ENCODE measurements at regions not wholly inside any gene's neighbourhood (a gene's known extent, or its start where the extent isn't known, plus 50 kb on each side); places are given as distances from the start of the nearest gene placed in this dataset.
"Not testable (repeated sequence)": the region's sequence is repeated elsewhere in the genome, so short reads cannot be mapped to it uniquely, and the experiment has no call there.

GRCh38 chr12:131635012-131635411 is 75.9 kb upstream of the SFSWAP start:
- H3K79me2 ChIP-seq (ENCODE audit: low read length); H4K20me1 ChIP-seq (ENCODE audit: insufficient read depth, low read depth, low read length); H2AFZ ChIP-seq (ENCODE audit: low read length); DNase-seq; H3K27ac ChIP-seq (ENCODE audit: low read length); H3K4me1 ChIP-seq (ENCODE audit: low read length); H3K27me3 ChIP-seq (ENCODE audit: low read length); H3K4me2 ChIP-seq (ENCODE audit: low read depth, low read length, poor library complexity, severe bottlenecking); H3K9ac ChIP-seq (ENCODE audit: low read length); H3K9me3 ChIP-seq (ENCODE audit: low read length); H3K9me2 ChIP-seq (replicated peaks; ENCODE audit: insufficient read depth, low read length); H3K4me3 ChIP-seq (ENCODE audit: low read length); H3K36me3 ChIP-seq (ENCODE audit: insufficient read depth, low read length): not testable (repeated sequence)

GRCh38 chr12:131635491-131636122 is 75.3 kb upstream of the SFSWAP start:
- no peak overlapping the region for H3K4me3 ChIP-seq (ENCODE audit: low read length)
- H3K4me2 ChIP-seq (ENCODE audit: low read depth, low read length, poor library complexity, severe bottlenecking) = no peak overlapping the region
- no peak overlapping the region for H3K9ac ChIP-seq (ENCODE audit: low read length)
- no peaks in the 10 kb centered on the region for H3K79me2 ChIP-seq (ENCODE audit: low read length)
- no peaks in the 10 kb centered on the region for H3K27me3 ChIP-seq (ENCODE audit: low read length)
- no peaks in the 10 kb centered on the region for H3K9me2 ChIP-seq (replicated peaks; ENCODE audit: insufficient read depth, low read length)
- H4K20me1 ChIP-seq (ENCODE audit: insufficient read depth, low read depth, low read length) = no peaks in the 10 kb centered on the region
- no peak overlapping the region for H2AFZ ChIP-seq (ENCODE audit: low read length)
- H3K9me3 ChIP-seq (ENCODE audit: low read length) = no peaks in the 10 kb centered on the region
- H3K4me1 ChIP-seq (ENCODE audit: low read length) = no peaks in the 10 kb centered on the region
- H3K27ac ChIP-seq (ENCODE audit: low read length) = no peak overlapping the region
- DNase-seq = no peak
- no peaks in the 10 kb centered on the region for H3K36me3 ChIP-seq (ENCODE audit: insufficient read depth, low read length)

GRCh38 chr12:131636266-131636665 is 74.6 kb upstream of the SFSWAP start:
- Histone ChIP-seq H3K9me2 (replicated peaks; ENCODE audit: insufficient read depth, low read length) (no peaks in the 10 kb centered on the region), H4K20me1 (ENCODE audit: insufficient read depth, low read depth, low read length) (no peaks in the 10 kb centered on the region), H2AFZ (ENCODE audit: low read length) (no peak overlapping the region), H3K9me3 (ENCODE audit: low read length) (no peaks in the 10 kb centered on the region), H3K27ac (ENCODE audit: low read length) (no peak overlapping the region), H3K36me3 (ENCODE audit: insufficient read depth, low read length) (no peaks in the 10 kb centered on the region), H3K4me2 (ENCODE audit: low read depth, low read length, poor library complexity, severe bottlenecking) (no peak overlapping the region), H3K79me2 (ENCODE audit: low read length) (no peaks in the 10 kb centered on the region), H3K9ac (ENCODE audit: low read length) (no peak overlapping the region), H3K4me1 (ENCODE audit: low read length) (no peaks in the 10 kb centered on the region), H3K27me3 (ENCODE audit: low read length) (no peaks in the 10 kb centered on the region), H3K4me3 (ENCODE audit: low read length) (no peak overlapping the region)
- DNase-seq = no peak

GRCh38 chr12:131636940-131637750 is 73.7 kb upstream of the SFSWAP start:
- H3K4me2 ChIP-seq (ENCODE audit: low read depth, low read length, poor library complexity, severe bottlenecking) = no peak overlapping the region
- H3K4me3 ChIP-seq (ENCODE audit: low read length) = no peak overlapping the region
- H3K27ac ChIP-seq (ENCODE audit: low read length) = no peak overlapping the region
- H4K20me1 ChIP-seq (ENCODE audit: insufficient read depth, low read depth, low read length) = no peaks in the 10 kb centered on the region
- H3K36me3 ChIP-seq (ENCODE audit: insufficient read depth, low read length) = no peaks in the 10 kb centered on the region
- no peak for DNase-seq
- no peaks in the 10 kb centered on the region for H3K9me2 ChIP-seq (replicated peaks; ENCODE audit: insufficient read depth, low read length)
- H3K27me3 ChIP-seq (ENCODE audit: low read length) = no peaks in the 10 kb centered on the region
- no peaks in the 10 kb centered on the region for H3K4me1 ChIP-seq (ENCODE audit: low read length)
- no peaks in the 10 kb centered on the region for H3K9me3 ChIP-seq (ENCODE audit: low read length)
- no peaks in the 10 kb centered on the region for H3K79me2 ChIP-seq (ENCODE audit: low read length)
- no peak overlapping the region for H3K9ac ChIP-seq (ENCODE audit: low read length)
- no peak overlapping the region for H2AFZ ChIP-seq (ENCODE audit: low read length)

GRCh38 chr12:131637986-131638385 is 72.9 kb upstream of the SFSWAP start:
- Histone ChIP-seq H3K36me3 (ENCODE audit: insufficient read depth, low read length) (no peaks in the 10 kb centered on the region), H4K20me1 (ENCODE audit: insufficient read depth, low read depth, low read length) (no peaks in the 10 kb centered on the region), H3K27ac (ENCODE audit: low read length) (no peak overlapping the region), H3K4me3 (ENCODE audit: low read length) (no peak overlapping the region), H3K27me3 (ENCODE audit: low read length) (no peaks in the 10 kb centered on the region), H3K9ac (ENCODE audit: low read length) (no peak overlapping the region), H3K4me1 (ENCODE audit: low read length) (no peaks in the 10 kb centered on the region), H3K9me2 (replicated peaks; ENCODE audit: insufficient read depth, low read length) (no peaks in the 10 kb centered on the region), H3K9me3 (ENCODE audit: low read length) (no peaks in the 10 kb centered on the region), H3K4me2 (ENCODE audit: low read depth, low read length, poor library complexity, severe bottlenecking) (no peak overlapping the region), H3K79me2 (ENCODE audit: low read length) (no peaks in the 10 kb centered on the region), H2AFZ (ENCODE audit: low read length) (no peak overlapping the region)
- no peak for DNase-seq

GRCh38 chr12:131639270-131639940 is 71.5 kb upstream of the SFSWAP start:
- no peak overlapping the region for H3K4me2 ChIP-seq (ENCODE audit: low read depth, low read length, poor library complexity, severe bottlenecking)
- H3K4me3 ChIP-seq (ENCODE audit: low read length) = no peak overlapping the region
- no peak overlapping the region for H2AFZ ChIP-seq (ENCODE audit: low read length)
- no peak overlapping the region for H3K9ac ChIP-seq (ENCODE audit: low read length)
- H3K4me1 ChIP-seq (ENCODE audit: low read length) = no peaks in the 10 kb centered on the region
- DNase-seq = no peak
- no peak overlapping the region for H3K27ac ChIP-seq (ENCODE audit: low read length)
- H3K9me2 ChIP-seq (replicated peaks; ENCODE audit: insufficient read depth, low read length) = no peaks in the 10 kb centered on the region
- H3K9me3 ChIP-seq (ENCODE audit: low read length) = no peaks in the 10 kb centered on the region
- H3K36me3 ChIP-seq (ENCODE audit: insufficient read depth, low read length) = no peaks in the 10 kb centered on the region
- no peaks in the 10 kb centered on the region for H4K20me1 ChIP-seq (ENCODE audit: insufficient read depth, low read depth, low read length)
- H3K27me3 ChIP-seq (ENCODE audit: low read length) = no peaks in the 10 kb centered on the region
- no peaks in the 10 kb centered on the region for H3K79me2 ChIP-seq (ENCODE audit: low read length)

GRCh38 chr12:131640525-131640924 is 70.4 kb upstream of the SFSWAP start:
- Histone ChIP-seq H3K79me2 (ENCODE audit: low read length) (no peaks in the 10 kb centered on the region), H3K9me3 (ENCODE audit: low read length) (no peaks in the 10 kb centered on the region), H2AFZ (ENCODE audit: low read length) (no peak overlapping the region), H3K4me3 (ENCODE audit: low read length) (no peak overlapping the region), H3K9ac (ENCODE audit: low read length) (no peak overlapping the region), H3K27ac (ENCODE audit: low read length) (no peak overlapping the region), H3K4me2 (ENCODE audit: low read depth, low read length, poor library complexity, severe bottlenecking) (no peak overlapping the region), H3K4me1 (ENCODE audit: low read length) (no peaks in the 10 kb centered on the region), H4K20me1 (ENCODE audit: insufficient read depth, low read depth, low read length) (no peaks in the 10 kb centered on the region), H3K27me3 (ENCODE audit: low read length) (no peaks in the 10 kb centered on the region), H3K36me3 (ENCODE audit: insufficient read depth, low read length) (no peaks in the 10 kb centered on the region), H3K9me2 (replicated peaks; ENCODE audit: insufficient read depth, low read length) (no peaks in the 10 kb centered on the region)
- no peak for DNase-seq

- no peak overlapping the region for H3K9ac ChIP-seq (ENCODE audit: low read length)
- no peak overlapping the region for H3K4me3 ChIP-seq (ENCODE audit: low read length)
- no peak overlapping the region for H3K27ac ChIP-seq (ENCODE audit: low read length)
- no peaks in the 10 kb centered on the region for H3K9me3 ChIP-seq (ENCODE audit: low read length)
- no peaks in the 10 kb centered on the region for H3K27me3 ChIP-seq (ENCODE audit: low read length)
- H2AFZ ChIP-seq (ENCODE audit: low read length) = no peak overlapping the region
- H4K20me1 ChIP-seq (ENCODE audit: insufficient read depth, low read depth, low read length) = no peaks in the 10 kb centered on the region
- no peaks in the 10 kb centered on the region for H3K79me2 ChIP-seq (ENCODE audit: low read length)
- no peaks in the 10 kb centered on the region for H3K9me2 ChIP-seq (replicated peaks; ENCODE audit: insufficient read depth, low read length)
- no peaks in the 10 kb centered on the region for H3K36me3 ChIP-seq (ENCODE audit: insufficient read depth, low read length)
- no peak for DNase-seq
- no peak overlapping the region for H3K4me2 ChIP-seq (ENCODE audit: low read depth, low read length, poor library complexity, severe bottlenecking)
- H3K4me1 ChIP-seq (ENCODE audit: low read length) = no peaks in the 10 kb centered on the region
Measured at GRCh38 chr12:131641315-131641714, 69.6 kb upstream of the SFSWAP start.

All from Karpas-422 (cell line).